ENCODE measurements at regions not wholly inside any gene's neighbourhood (a gene's known extent, or its start where the extent isn't known, plus 50 kb on each side); places are given as distances from the start of the nearest gene placed in this dataset.

GRCh38 chr7:51961804-51962203 lies 645.2 kb upstream of the COBL start:
- Histone ChIP-seq H3K9me3 (ENCODE audit: control insufficient read depth, insufficient read depth, low read length) (peaks cover 7% of the 10 kb centered on the region), H2BK15ac (ENCODE audit: low read depth, low read length) (no peak overlapping the region), H2BK120ac (ENCODE audit: low read depth, low read length) (no peak overlapping the region), H3K36me3 (ENCODE audit: control insufficient read depth, insufficient read depth, low read length) (no peaks in the 10 kb centered on the region), H3K18ac (ENCODE audit: low read depth, low read length) (no peak overlapping the region), H2AK5ac (ENCODE audit: low read depth, low read length) (no peak overlapping the region), H3K79me1 (ENCODE audit: low read depth in 1 of 2, low read length in 2 of 2) (no peaks in the 10 kb centered on the region), H3K9ac (ENCODE audit: low read depth, low read length) (no peak overlapping the region), H2AFZ (replicated peaks; ENCODE audit: low read length, poor library complexity) (no peak overlapping the region), H3K23ac (ENCODE audit: low read depth, low read length) (no peak overlapping the region), H2BK20ac (ENCODE audit: low read depth, low read length) (no peak overlapping the region), H3K56ac (ENCODE audit: extremely low read depth, insufficient read depth, low read length) (no peak overlapping the region), H4K91ac (ENCODE audit: insufficient read depth, low read depth, low read length) (no peak overlapping the region), H3K14ac (replicated peaks; ENCODE audit: low read depth, low read length) (no peak overlapping the region), H3K27ac (ENCODE audit: insufficient read depth, low read length) (no peak overlapping the region), H3K27me3 (ENCODE audit: control insufficient read depth, insufficient read depth, low read length) (no peaks in the 10 kb centered on the region), H3K4me3 (ENCODE audit: insufficient read depth, low read depth, low read length) (no peak overlapping the region), H2AK9ac (replicated peaks; ENCODE audit: low read depth, low read length, poor library complexity) (no peak overlapping the region), H2BK5ac (ENCODE audit: low read depth, low read length, poor library complexity, severe bottlenecking) (no peak overlapping the region), H3K4ac (ENCODE audit: low read depth, low read length) (no peak overlapping the region), H4K8ac (ENCODE audit: low read depth in 2 of 2, low read length in 2 of 2) (no peak overlapping the region), H3K4me1 (ENCODE audit: control insufficient read depth, insufficient read depth, low read length) (no peaks in the 10 kb centered on the region), H4K5ac (ENCODE audit: low read depth, low read length) (no peak overlapping the region), H4K20me1 (ENCODE audit: insufficient read depth, low read length) (no peaks in the 10 kb centered on the region), H3K9me1 (ENCODE audit: insufficient read depth, low read length) (no peaks in the 10 kb centered on the region), H3K4me2 (ENCODE audit: low read depth, low read length) (no peak overlapping the region)
- POLR2A ChIA-PET (ENCODE audit: unreplicated experiment), result no interaction called here
- no CpG with 5 or more reads among the region's 2 CpGs for WGBS, 2 experiments (ENCODE audit: extremely low coverage in 2 of 2, insufficient read length in 1 of 2)
- no TSS peak for BruUV-seq (replicated peaks)
- intact Hi-C loops (cut with micrococcal nuclease), result no loop called here
- CTCF ChIA-PET, result no interaction called here
- ATAC-seq (ENCODE audit: low read depth) (no peak), DNase-seq (no peak)
- dilution Hi-C loops (cut with HindIII; ENCODE audit: low sequenced_read_pairs, unreplicated experiment), result no loop called here
- in situ Hi-C loops (cut with MboI; ENCODE audit: low sequenced_read_pairs), result no loop called here
- no peak for TF ChIP-seq BHLHE40 (IDR thresholded peaks at IDR 0.05; ENCODE audit: low read depth, low read length)
- TF ChIP-seq CEBPB (IDR thresholded peaks at IDR 0.05; ENCODE audit: low read depth, low read length), result peak; percentile 54
- no peak for TF ChIP-seq SMC3 (IDR thresholded peaks at IDR 0.05; ENCODE audit: low read depth, low read length)
- TF ChIP-seq RFX5 (IDR thresholded peaks at IDR 0.05; ENCODE audit: low read depth, low read length), result no peak
- TF ChIP-seq ELK1 (IDR thresholded peaks at IDR 0.05; ENCODE audit: borderline replicate concordance, low read depth, low read length), result no peak
- no peak for TF ChIP-seq POLR2A (IDR thresholded peaks at IDR 0.05; ENCODE audit: low read depth, low read length)
- no peak for TF ChIP-seq CHD1 (IDR thresholded peaks at IDR 0.05; ENCODE audit: low read depth, low read length)
